Keratinocyte (primary cell): ENCODE measurements at regions not wholly inside any gene's neighbourhood (a gene's known extent, or its start where the extent isn't known, plus 50 kb on each side); places are given as distances from the start of the nearest gene placed in this dataset.
"Not testable (repeated sequence)": the region's sequence is repeated elsewhere in the genome, so short reads cannot be mapped to it uniquely, and the experiment has no call there.

Experiments used
- DNase-seq: peaks from one replicate; pipeline ENCODE4 v3.0.0-alpha.2; 2011; ENCODE audit warnings: low read depth, missing footprints, low spot score
- FAIRE-seq: peaks from 2 replicates; lab custom pipeline; 2011; peaks lifted over from hg19 to GRCh38; lab: Jason Lieb, UNC
- H2AFZ ChIP-seq: 2 replicates; pipeline ENCODE4 v1.6.0; 2012; ENCODE audit warnings: low read length, control low read depth, inconsistent platforms; ENCODE audit not compliant: control insufficient read depth
- H3K27ac ChIP-seq: 2 replicates; pipeline ENCODE4 v1.5.1; 2011; ENCODE audit warnings: low read length; ENCODE audit not compliant: control insufficient read depth, insufficient read depth
- H3K27me3 ChIP-seq: 3 replicates; pipeline ENCODE4 v1.6.0; 2011; ENCODE audit warnings: low read length; ENCODE audit not compliant: control insufficient read depth, insufficient read depth; ENCODE audit errors: extremely low read depth
- H3K36me3 ChIP-seq, 2 experiments: 2 replicates in 1 of 2; 3 replicates in 1 of 2; pipeline ENCODE4 v1.5.1; 2011; ENCODE audit warnings: low read length in 2 of 2, mild to moderate bottlenecking in 1 of 2; ENCODE audit not compliant: control insufficient read depth in 2 of 2, insufficient read depth in 2 of 2; ENCODE audit errors: extremely low read depth in 1 of 2
- H3K4me1 ChIP-seq: 3 replicates; pipeline ENCODE4 v1.5.1; 2011; ENCODE audit warnings: low read length; ENCODE audit not compliant: control insufficient read depth, insufficient read depth; ENCODE audit errors: extremely low read depth
- H3K4me2 ChIP-seq: 3 replicates; pipeline ENCODE4 v1.6.0; 2011; ENCODE audit warnings: low read depth, low read length; ENCODE audit not compliant: control insufficient read depth, insufficient read depth; ENCODE audit errors: extremely low read depth
- H3K4me3 ChIP-seq, 3 experiments: fragments of 200-600 bp in 1 of 3; sonication (generic) in 1 of 3; 2 replicates in 2 of 3; 3 replicates in 1 of 3; pipeline ENCODE4 v1.5.1; 2011 to 2016; ENCODE audit warnings: low read length in 3 of 3, mild to moderate bottlenecking in 3 of 3, control low read depth in 2 of 3, inconsistent platforms in 1 of 3, low read depth in 1 of 3, mixed read lengths in 1 of 3, mixed run types in 1 of 3, moderate library complexity in 1 of 3; ENCODE audit not compliant: control insufficient read depth in 2 of 3, insufficient read depth in 2 of 3; ENCODE audit errors: extremely low read depth in 1 of 3
- H3K79me2 ChIP-seq: 2 replicates; pipeline ENCODE4 v1.6.0; 2012; ENCODE audit warnings: low read length; ENCODE audit not compliant: control insufficient read depth, insufficient read depth
- H3K9ac ChIP-seq: 3 replicates; pipeline ENCODE4 v1.6.0; 2011; ENCODE audit warnings: low read length; ENCODE audit not compliant: control insufficient read depth, insufficient read depth; ENCODE audit errors: extremely low read depth
- H3K9me1 ChIP-seq: 3 replicates; pipeline ENCODE4 v1.6.0; 2011; ENCODE audit warnings: low read length; ENCODE audit not compliant: control insufficient read depth, insufficient read depth; ENCODE audit errors: extremely low read depth
- H3K9me3 ChIP-seq: 2 replicates; pipeline ENCODE4 v1.5.1; 2012; ENCODE audit warnings: low read depth, low read length; ENCODE audit not compliant: control insufficient read depth
- H4K20me1 ChIP-seq: 3 replicates; pipeline ENCODE4 v1.6.0; 2011; ENCODE audit warnings: low read length; ENCODE audit not compliant: control insufficient read depth, insufficient read depth; ENCODE audit errors: extremely low read depth
- CTCF ChIP-seq, 3 experiments: IDR thresholded peaks in 1 of 3; conservative IDR thresholded peaks in 1 of 3; optimal IDR thresholded peaks in 1 of 3; 2 replicates in 2 of 3; 3 replicates in 1 of 3; pipeline versions ENCODE3 to v1.5.1; 2011; ENCODE audit warnings: low read length in 3 of 3, mild to moderate bottlenecking in 3 of 3, moderate library complexity in 2 of 3, control low read depth in 1 of 3, inconsistent platforms in 1 of 3; ENCODE audit not compliant: insufficient read depth in 2 of 3; ENCODE audit errors: extremely low read depth in 1 of 3
- EZH2 ChIP-seq: IDR thresholded peaks from one replicate; pipeline ENCODE4 v1.6.1; 2012; ENCODE audit warnings: inconsistent platforms, mild to moderate bottlenecking, low read length, moderate library complexity
- dilution Hi-C: fragments of 300-500 bp; cut with MboI; formaldehyde crosslinking; loops from one replicate; pipeline ENCODE4 v1.7.0; 2020; ENCODE audit warnings: low sequenced_read_pairs; ENCODE audit not compliant: extremely low pct_ligation_motif_present

DNA sequence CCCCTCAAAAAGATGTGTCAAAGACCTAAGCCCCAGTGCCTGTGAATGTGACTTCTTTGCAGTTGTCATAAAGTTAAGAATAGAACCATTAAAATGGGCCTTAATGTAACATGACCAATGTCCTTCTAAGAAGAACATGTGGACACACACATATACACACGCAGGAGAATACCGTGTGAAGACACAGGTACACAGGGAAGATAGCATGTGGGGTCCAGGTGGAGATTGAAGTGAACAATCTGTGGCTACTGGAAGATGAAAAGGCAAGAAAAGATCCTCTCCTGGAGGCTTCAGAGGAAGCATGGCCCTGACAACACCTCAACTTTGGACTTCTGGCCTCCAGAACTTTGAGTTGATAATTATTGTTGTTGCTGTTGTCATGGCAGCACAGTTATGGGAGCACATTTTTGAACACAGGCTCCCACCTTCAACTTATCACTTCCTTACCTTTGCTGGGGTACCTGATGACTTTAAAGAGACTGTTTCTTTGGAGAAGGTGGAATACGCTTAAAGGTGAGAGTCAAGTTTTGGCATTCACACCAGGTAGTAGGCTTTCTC lies 123.5 kb upstream of the ADCY2 start:
- no peaks in the 10 kb centered on the region for H4K20me1 ChIP-seq
- no peak overlapping the region for H3K4me2 ChIP-seq
- H3K9ac ChIP-seq: no peak overlapping the region
- DNase-seq: no peak
- no peaks in the 10 kb centered on the region for H3K36me3 ChIP-seq
- no peaks in the 10 kb centered on the region for H3K9me3 ChIP-seq
- H3K27me3 ChIP-seq: no peaks in the 10 kb centered on the region
- no peak overlapping the region for H3K4me3 ChIP-seq
- dilution Hi-C loops: no loop called here
- no peaks in the 10 kb centered on the region for H3K79me2 ChIP-seq
- H3K9me1 ChIP-seq: no peaks in the 10 kb centered on the region
- H3K27ac ChIP-seq: no peak overlapping the region
- no peaks in the 10 kb centered on the region for H3K4me1 ChIP-seq
- no peak for FAIRE-seq
- H2AFZ ChIP-seq: no peak overlapping the region
- no peak for TF ChIP-seq EZH2
- TF ChIP-seq CTCF (optimal IDR thresholded peaks at IDR 0.05 in 1 of 3, IDR thresholded peaks at IDR 0.05 in 1 of 3, conservative IDR thresholded peaks at IDR 0.05 in 1 of 3; ENCODE audit: extremely low read depth in 1 of 3, insufficient read depth in 2 of 3, low read length in 3 of 3): no peak

DNA sequence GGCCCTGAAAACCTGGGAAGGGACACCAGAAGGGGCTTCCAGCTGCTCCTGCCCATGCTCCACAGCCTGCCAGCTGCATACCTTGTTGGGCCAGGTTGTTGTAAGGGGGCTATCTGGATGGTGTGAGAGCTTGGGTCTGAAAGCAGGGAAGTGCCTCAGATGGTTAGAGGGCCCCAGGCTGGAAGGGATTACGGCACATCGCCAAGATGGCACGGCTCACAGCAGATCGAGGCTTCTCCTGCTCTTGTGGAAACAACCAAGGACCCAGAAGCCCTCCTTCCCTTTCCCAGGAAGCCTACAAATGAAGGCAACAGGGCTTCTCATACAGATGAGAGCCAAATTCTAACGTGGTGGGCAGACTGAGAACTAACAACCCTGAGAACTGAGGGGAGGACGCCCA lies 121.7 kb upstream of the ADCY2 start:
- DNase-seq (no peak), FAIRE-seq (no peak)
- Histone ChIP-seq H3K4me3 (no peak overlapping the region), H3K36me3 (no peaks in the 10 kb centered on the region), H3K79me2 (no peaks in the 10 kb centered on the region), H3K27ac (no peak overlapping the region), H3K9ac (no peak overlapping the region), H3K4me2 (no peak overlapping the region), H3K4me1 (no peaks in the 10 kb centered on the region), H2AFZ (no peak overlapping the region), H3K27me3 (no peaks in the 10 kb centered on the region), H3K9me3 (no peaks in the 10 kb centered on the region), H4K20me1 (no peaks in the 10 kb centered on the region), H3K9me1 (no peaks in the 10 kb centered on the region)
- dilution Hi-C loops: no loop called here
- TF ChIP-seq EZH2 (no peak), CTCF (optimal IDR thresholded peaks at IDR 0.05 in 1 of 3, IDR thresholded peaks at IDR 0.05 in 1 of 3, conservative IDR thresholded peaks at IDR 0.05 in 1 of 3; ENCODE audit: extremely low read depth in 1 of 3, insufficient read depth in 2 of 3, low read length in 3 of 3) (no peak)

- H4K20me1 ChIP-seq, H2AFZ ChIP-seq, H3K79me2 ChIP-seq, H3K9me1 ChIP-seq, H3K4me3 ChIP-seq, H3K4me2 ChIP-seq, H3K27me3 ChIP-seq, H3K4me1 ChIP-seq, H3K27ac ChIP-seq, FAIRE-seq, H3K36me3 ChIP-seq, H3K9me3 ChIP-seq, DNase-seq, dilution Hi-C loops, H3K9ac ChIP-seq: not testable (repeated sequence)
These were observed 106.3 kb upstream of the ADCY2 start for GRCh38 chr5:7289634-7290033.

- H3K4me3 ChIP-seq, H2AFZ ChIP-seq, dilution Hi-C loops, H3K27ac ChIP-seq, DNase-seq, H3K79me2 ChIP-seq, H3K9ac ChIP-seq, H3K27me3 ChIP-seq, H3K9me3 ChIP-seq, H3K4me2 ChIP-seq, H3K36me3 ChIP-seq, H3K4me1 ChIP-seq, H4K20me1 ChIP-seq, FAIRE-seq, H3K9me1 ChIP-seq: not testable (repeated sequence)
These were observed 98.1 kb upstream of the ADCY2 start for GRCh38 chr5:7297821-7298220.
